Daoy (cell line): ENCODE measurements at regions not wholly inside any gene's neighbourhood (a gene's known extent, or its start where the extent isn't known, plus 50 kb on each side); places are given as distances from the start of the nearest gene placed in this dataset.

Experiments
- DNase-seq: peaks from one replicate; pipeline ENCODE4 v3.0.0-alpha.2; 2015; ENCODE audit warnings: low read depth

DNA sequence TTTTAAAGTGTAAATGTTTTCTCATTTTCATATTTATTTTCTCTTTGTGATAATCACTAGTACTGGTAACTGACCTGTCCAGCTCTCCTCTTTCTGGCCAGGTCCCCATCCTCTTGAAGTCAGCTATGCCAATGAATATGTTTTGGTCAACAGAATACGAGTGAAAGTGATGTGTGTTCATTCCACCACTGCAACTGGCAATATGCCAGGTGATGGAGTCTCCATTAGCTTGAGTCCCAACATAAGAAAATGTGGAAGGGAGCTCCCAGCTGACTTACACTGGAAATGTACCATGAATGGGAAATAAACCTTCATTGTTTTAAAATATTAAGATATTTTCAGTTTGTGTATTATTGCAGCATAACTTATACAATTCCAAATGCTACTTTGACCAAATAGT, 75.8 kb downstream of the CCDC34 start:
- peak; percentile 19 for DNase-seq

- peak; percentile 15 for DNase-seq
Measured at GRCh38 chr11:27285761-27286160, 77.3 kb downstream of the CCDC34 start.

DNA sequence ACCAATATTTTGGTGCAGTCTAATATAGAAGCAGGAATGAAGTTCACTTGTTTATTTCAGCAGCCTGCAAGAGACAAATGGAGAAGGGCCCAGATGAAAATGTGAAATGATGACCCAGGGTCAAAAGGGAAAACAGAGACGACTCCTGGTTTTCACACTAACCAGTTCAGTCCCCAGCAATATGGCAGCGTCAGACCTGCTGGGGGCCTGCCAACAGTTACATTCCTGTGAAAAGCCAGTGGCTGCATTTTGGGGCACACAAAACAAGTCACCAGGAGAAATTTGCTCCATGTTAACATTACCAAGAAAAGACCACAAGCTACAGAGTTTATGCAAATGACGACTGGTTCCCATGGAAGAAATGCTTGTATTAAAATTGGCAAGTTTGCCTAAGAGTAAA, 80.2 kb downstream of the CCDC34 start:
- peak; percentile 83 for DNase-seq

- DNase-seq: peak; percentile 89
Measured at GRCh38 chr11:27281740-27282590, 81.0 kb downstream of the CCDC34 start.

- peak; percentile 23 for DNase-seq
Measured at GRCh38 chr11:27281276-27281675, 81.7 kb downstream of the CCDC34 start.

GRCh38 chr11:27280140-27280539, 82.9 kb downstream of the CCDC34 start:
- no peak for DNase-seq

DNA sequence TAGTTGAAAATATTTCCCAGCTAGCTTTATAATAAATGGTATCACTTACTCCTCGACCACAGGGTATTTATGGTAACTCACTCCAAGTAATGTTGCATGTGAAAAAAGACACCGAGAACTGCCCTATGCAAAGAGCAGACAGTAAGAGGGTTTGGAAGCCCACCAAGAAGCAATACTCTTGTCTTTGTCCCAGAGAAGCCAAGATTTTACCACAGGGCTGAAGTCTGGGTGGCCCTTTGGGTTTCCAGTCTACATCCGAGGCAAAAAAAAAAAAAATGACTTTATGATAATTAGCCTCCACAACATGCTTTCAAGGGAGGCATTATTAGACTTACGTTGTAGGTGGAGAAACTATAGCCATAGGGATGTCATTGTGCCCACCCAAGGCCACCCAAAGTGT, 83.6 kb downstream of the CCDC34 start:
- DNase-seq: no peak

GRCh38 chr11:27277843-27278242, 85.2 kb downstream of the CCDC34 start:
- no peak for DNase-seq

GRCh38 chr11:27276141-27276540, 86.9 kb downstream of the CCDC34 start:
- no peak for DNase-seq

- DNase-seq: no peak
Measured at GRCh38 chr11:27274854-27275395, 88.1 kb downstream of the CCDC34 start.

DNA sequence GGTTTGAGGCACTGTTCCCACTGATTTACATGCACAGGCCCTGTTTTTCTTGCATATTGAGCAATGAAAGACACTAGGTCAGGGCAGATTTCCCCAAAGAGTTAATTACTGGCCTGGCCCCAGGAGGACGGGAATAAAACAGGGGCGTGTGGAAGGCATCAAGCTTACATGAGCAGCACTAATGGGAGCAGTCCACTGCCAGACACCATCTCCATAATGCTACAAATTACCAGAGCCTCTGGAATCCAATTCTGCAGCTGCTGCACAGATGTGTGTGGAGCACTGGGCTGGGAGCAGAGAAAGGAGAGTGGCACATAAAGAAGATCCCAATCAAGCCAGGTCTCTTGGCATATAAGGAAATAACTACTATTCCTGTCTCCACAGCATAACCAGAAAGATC, 96.9 kb downstream of the CCDC34 start:
- DNase-seq: no peak

- DNase-seq: no peak
Measured at GRCh38 chr11:27263986-27264385, 99.0 kb downstream of the CCDC34 start.

GRCh38 chr11:27263046-27263445, 100.0 kb downstream of the CCDC34 start:
- DNase-seq: no peak

DNA sequence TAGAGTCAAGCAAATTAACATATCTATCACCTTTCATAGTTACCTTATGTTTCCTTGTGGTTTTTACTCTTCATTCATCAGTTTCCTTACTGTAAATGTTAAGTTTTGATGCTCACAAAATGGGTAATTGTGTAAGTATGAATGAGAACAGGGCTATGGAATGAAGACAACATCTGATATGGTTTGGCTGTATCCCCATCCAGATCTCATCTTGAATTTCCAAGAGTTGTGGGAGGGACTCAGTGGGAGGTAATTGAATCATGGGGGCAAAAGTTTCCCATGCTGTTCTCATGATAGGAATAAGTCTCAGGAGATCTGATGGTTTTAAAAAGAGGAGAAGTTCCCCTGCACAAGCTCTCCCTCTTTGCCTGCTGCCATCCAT, 107.6 kb downstream of the CCDC34 start:
- DNase-seq: peak; percentile 71

- no peak for DNase-seq
Measured at GRCh38 chr11:27254744-27255446, 108.1 kb downstream of the CCDC34 start.

DNA sequence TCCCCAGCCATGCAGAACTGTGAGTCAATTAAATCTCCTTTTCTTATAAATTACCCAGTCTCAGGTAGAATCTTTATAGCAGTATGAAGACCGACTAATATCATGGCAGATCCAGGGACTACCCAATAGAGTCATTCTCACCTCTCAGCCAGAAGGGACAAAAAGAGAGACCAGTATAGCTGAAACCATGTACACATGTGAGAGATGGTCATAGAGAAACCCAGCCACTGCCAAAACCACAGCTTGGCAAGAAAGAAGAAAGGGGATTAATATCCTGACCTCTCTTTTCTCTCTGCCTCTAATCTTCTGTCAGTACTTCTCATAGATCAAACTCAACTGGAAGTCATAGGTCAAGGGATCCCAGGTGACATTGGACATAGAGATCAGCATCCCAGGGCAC, 109.8 kb downstream of the CCDC34 start:
- DNase-seq: no peak

GRCh38 chr11:27250867-27251665, 111.9 kb downstream of the CCDC34 start:
- DNase-seq: no peak

DNA sequence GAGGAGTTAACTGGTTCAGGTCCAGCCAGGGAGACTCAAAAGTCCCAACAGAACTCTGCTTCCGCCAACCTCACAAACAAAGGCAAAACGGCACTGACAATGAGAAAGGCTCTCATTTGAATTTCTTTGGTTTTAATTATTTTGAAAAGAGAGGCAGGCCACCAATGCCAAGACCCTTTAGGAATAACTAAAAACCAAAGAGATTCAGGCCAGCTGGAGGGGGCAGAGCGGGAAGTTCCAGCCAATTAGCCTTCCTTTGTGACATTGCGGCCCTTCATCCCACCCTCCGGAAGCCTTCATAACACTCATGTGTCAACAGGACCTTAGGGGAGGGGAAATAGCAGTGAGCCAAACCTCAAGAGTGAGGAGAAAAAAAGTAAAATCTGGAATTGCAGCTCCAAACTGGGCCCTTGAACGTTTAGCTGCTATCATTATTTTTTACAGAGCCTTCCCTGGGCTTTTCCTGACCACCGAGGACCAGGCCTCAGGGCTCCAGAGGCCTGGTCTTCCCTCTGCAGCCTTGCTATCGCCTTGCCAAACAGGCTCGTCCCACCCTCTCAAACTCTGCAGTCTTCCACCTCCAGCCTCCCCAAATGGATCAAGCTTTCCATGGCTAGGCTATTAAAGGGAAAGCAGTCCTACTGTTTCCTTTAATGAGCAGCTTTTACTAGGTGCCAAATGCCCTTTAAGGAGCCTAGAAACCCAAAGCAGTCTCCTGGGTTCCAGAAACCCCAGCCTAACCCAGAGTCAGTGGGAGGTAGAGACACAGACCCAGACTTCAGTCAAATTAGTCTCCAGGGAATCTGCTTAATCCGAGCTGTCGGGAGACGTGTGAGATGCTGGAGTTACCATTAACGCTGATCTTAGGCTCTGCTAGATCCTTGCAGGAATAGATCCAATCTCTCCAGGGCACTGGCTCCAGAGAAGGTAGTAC, 114.2 kb downstream of the CCDC34 start:
- DNase-seq: no peak

DNA sequence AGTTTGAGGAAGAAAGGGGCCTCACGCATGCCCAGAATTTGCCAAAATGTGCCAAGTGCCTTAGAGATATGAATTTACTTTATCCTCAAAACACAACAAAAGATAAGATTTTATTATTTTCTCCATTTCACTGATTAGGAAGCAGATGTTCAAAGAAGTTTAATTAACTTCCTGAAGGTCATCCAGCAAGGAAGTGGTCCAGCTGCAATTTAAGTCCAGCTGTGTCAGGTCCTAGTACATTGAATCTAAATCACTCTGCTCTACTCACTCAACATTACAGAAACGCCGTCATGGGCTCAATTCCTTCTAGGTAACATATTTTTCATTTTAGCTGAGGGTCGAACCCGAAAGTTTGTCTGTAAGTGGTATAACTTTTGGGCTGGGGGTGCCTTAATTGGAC, 115.4 kb downstream of the CCDC34 start:
- no peak for DNase-seq

GRCh38 chr11:27246925-27247324, 116.1 kb downstream of the CCDC34 start:
- no peak for DNase-seq

- DNase-seq: no peak
Measured at GRCh38 chr11:27244900-27245299, 118.1 kb downstream of the CCDC34 start.
